ENCODE measurements at regions not wholly inside any gene's neighbourhood (a gene's known extent, or its start where the extent isn't known, plus 50 kb on each side); places are given as distances from the start of the nearest gene placed in this dataset.

- POLR2A ChIA-PET (ENCODE audit: unreplicated experiment), result no interaction called here
- WGBS, 2 experiments (ENCODE audit: extremely low coverage in 2 of 2, insufficient read length in 1 of 2), result no CpG with 5 or more reads among the region's 5 CpGs
- H3K4me3 ChIP-seq (ENCODE audit: insufficient read depth, low read depth, low read length), result no peak overlapping the region
Measured at GRCh38 chr5:60287174-60287771, 393.7 kb upstream of the PDE4D start.

More at GRCh38 chr5:60287174-60287771, 393.7 kb upstream of the PDE4D start:
- Histone ChIP-seq H3K36me3 (ENCODE audit: control insufficient read depth, insufficient read depth, low read length) (no peaks in the 10 kb centered on the region), H2AK9ac (replicated peaks; ENCODE audit: low read depth, low read length, poor library complexity) (no peak overlapping the region), H2BK15ac (ENCODE audit: low read depth, low read length) (no peak overlapping the region), H3K23ac (ENCODE audit: low read depth, low read length) (no peak overlapping the region), H3K27me3 (ENCODE audit: control insufficient read depth, insufficient read depth, low read length) (no peaks in the 10 kb centered on the region), H4K20me1 (ENCODE audit: insufficient read depth, low read length) (no peaks in the 10 kb centered on the region), H3K4me2 (ENCODE audit: low read depth, low read length) (no peak overlapping the region), H2BK120ac (ENCODE audit: low read depth, low read length) (no peak overlapping the region), H3K4ac (ENCODE audit: low read depth, low read length) (no peak overlapping the region), H2AK5ac (ENCODE audit: low read depth, low read length) (no peak overlapping the region), H4K91ac (ENCODE audit: insufficient read depth, low read depth, low read length) (no peak overlapping the region), H3K9me1 (ENCODE audit: insufficient read depth, low read length) (no peaks in the 10 kb centered on the region), H2BK20ac (ENCODE audit: low read depth, low read length) (no peak overlapping the region), H4K5ac (ENCODE audit: low read depth, low read length) (no peak overlapping the region), H3K56ac (ENCODE audit: extremely low read depth, insufficient read depth, low read length) (no peak overlapping the region), H3K27ac (ENCODE audit: insufficient read depth, low read length) (no peak overlapping the region), H2AFZ (replicated peaks; ENCODE audit: low read length, poor library complexity) (no peak overlapping the region), H3K4me1 (ENCODE audit: control insufficient read depth, insufficient read depth, low read length) (no peaks in the 10 kb centered on the region), H2BK5ac (ENCODE audit: low read depth, low read length, poor library complexity, severe bottlenecking) (no peak overlapping the region), H3K79me1 (ENCODE audit: low read depth in 1 of 2, low read length in 2 of 2) (no peaks in the 10 kb centered on the region), H4K8ac (ENCODE audit: low read depth in 2 of 2, low read length in 2 of 2) (no peak overlapping the region), H3K9ac (ENCODE audit: low read depth, low read length) (no peak overlapping the region), H3K18ac (ENCODE audit: low read depth, low read length) (no peak overlapping the region), H3K14ac (replicated peaks; ENCODE audit: low read depth, low read length) (no peak overlapping the region), H3K9me3 (ENCODE audit: control insufficient read depth, insufficient read depth, low read length) (no peaks in the 10 kb centered on the region)
- DNase-seq, result peak; percentile 16
- TF ChIP-seq SMC3 (IDR thresholded peaks at IDR 0.05; ENCODE audit: low read depth, low read length) (no peak), RAD21 (IDR thresholded peaks at IDR 0.05; ENCODE audit: low read length) (0 out of 2 replicates have a peak, but pooled peaks have one; percentile 16), USF2 (IDR thresholded peaks at IDR 0.05; ENCODE audit: low read depth, low read length) (no peak), BHLHE40 (IDR thresholded peaks at IDR 0.05; ENCODE audit: low read depth, low read length) (no peak)
- dilution Hi-C loops (cut with HindIII; ENCODE audit: low sequenced_read_pairs, unreplicated experiment), result no loop called here
- in situ Hi-C loops (cut with MboI; ENCODE audit: low sequenced_read_pairs), result loop anchor here (25.0 kb wide), 1 partner anchor 475 kb away; no protein-coding TSS in a partner anchor
- intact Hi-C loops (cut with micrococcal nuclease), result loop anchor here (2.0 kb wide), 1 partner anchor 476 kb away; no protein-coding TSS in a partner anchor
- no peak; the same call in 1 of the 2 replicates for ATAC-seq (ENCODE audit: low read depth)
- BruUV-seq (replicated peaks), result no TSS peak
- CTCF ChIA-PET, result interaction anchor here (0.6 to 1.5 kb wide), 3 partner anchors 8 to 510 kb away, joined by 3 to 4 read pairs (median 3); no protein-coding TSS in a partner anchor
